ENCODE measurements at regions not wholly inside any gene's neighbourhood (a gene's known extent, or its start where the extent isn't known, plus 50 kb on each side); places are given as distances from the start of the nearest gene placed in this dataset.

GRCh38 chr16:73584157-73584556 lies 536.2 kb upstream of the ZFHX3 start:
- TF ChIP-seq CTCF (IDR thresholded peaks at IDR 0.05) (no peak), EP300 (IDR thresholded peaks at IDR 0.05; ENCODE audit: low read depth) (no peak), POLR2A (IDR thresholded peaks at IDR 0.05) (no peak), POLR2AphosphoS5 (IDR thresholded peaks at IDR 0.05) (no peak)
- in situ Hi-C loops (cut with MboI; ENCODE audit: low pct_ligation_motif_present in 1 of 4, low pct_unique_long_range_greater_than_20kb in 1 of 4, low sequenced_read_pairs in 3 of 4) = no loop called here

GRCh38 chr16:73572135-73572828 lies 524.4 kb upstream of the ZFHX3 start:
- Histone ChIP-seq H3K4me3 (no peak overlapping the region), H3K4me1 (no peaks in the 10 kb centered on the region), H3K27me3 (no peaks in the 10 kb centered on the region), H3K27ac (no peak overlapping the region), H3K9me3 (no peaks in the 10 kb centered on the region), H3K36me3 (no peaks in the 10 kb centered on the region)
- intact Hi-C loops (cut with DNase I; ENCODE audit: low total_unique reads) (no loop called here), in situ Hi-C loops (cut with MboI; ENCODE audit: low pct_ligation_motif_present in 1 of 4, low pct_unique_long_range_greater_than_20kb in 1 of 4, low sequenced_read_pairs in 3 of 4) (no loop called here)
- TF ChIP-seq CTCF (IDR thresholded peaks at IDR 0.05) = no peak
- no peak for TF ChIP-seq POLR2A (IDR thresholded peaks at IDR 0.05)
- TF ChIP-seq POLR2AphosphoS5 (IDR thresholded peaks at IDR 0.05) = no peak
- no peak for TF ChIP-seq EP300 (IDR thresholded peaks at IDR 0.05; ENCODE audit: low read depth)
- DNase-seq = peak; percentile 46
- 50 to 59% methylated on average over 1 to 8 of the region's 8 CpGs for WGBS, 2 donors (ENCODE audit: low coverage in 1 of 2)

More at GRCh38 chr16:73584157-73584556, 536.2 kb upstream of the ZFHX3 start:
- no peaks in the 10 kb centered on the region for H3K36me3 ChIP-seq
- no peak overlapping the region for H3K4me3 ChIP-seq
- H3K4me1 ChIP-seq = no peaks in the 10 kb centered on the region
- H3K27ac ChIP-seq = no peak overlapping the region
- H3K9me3 ChIP-seq = peaks cover 0 to 3% of the 10 kb centered on the region in 2 donors
- intact Hi-C loops (cut with DNase I; ENCODE audit: low total_unique reads) = no loop called here
- no peaks in the 10 kb centered on the region for H3K27me3 ChIP-seq
- WGBS, 2 donors (ENCODE audit: low coverage in 1 of 2) = 75 to 88% methylated on average over 1 of the region's 1 CpG
- DNase-seq = no peak

GRCh38 chr16:73569266-73569980 lies 521.5 kb upstream of the ZFHX3 start:
- H3K4me1 ChIP-seq = no peaks in the 10 kb centered on the region
- no peak overlapping the region for H3K27ac ChIP-seq
- H3K27me3 ChIP-seq = no peaks in the 10 kb centered on the region
- in situ Hi-C loops (cut with MboI; ENCODE audit: low pct_ligation_motif_present in 1 of 4, low pct_unique_long_range_greater_than_20kb in 1 of 4, low sequenced_read_pairs in 3 of 4) (no loop called here), intact Hi-C loops (cut with DNase I; ENCODE audit: low total_unique reads) (no loop called here)
- no peak overlapping the region for H3K4me3 ChIP-seq
- H3K36me3 ChIP-seq = no peaks in the 10 kb centered on the region
- DNase-seq = no peak
- H3K9me3 ChIP-seq = no peaks in the 10 kb centered on the region
- 74 to 82% methylated on average over 7 to 9 of the region's 9 CpGs for WGBS, 2 donors (ENCODE audit: low coverage in 1 of 2)
- no peak for TF ChIP-seq EP300 (IDR thresholded peaks at IDR 0.05; ENCODE audit: low read depth)
- TF ChIP-seq POLR2A (IDR thresholded peaks at IDR 0.05) = no peak
- TF ChIP-seq CTCF (IDR thresholded peaks at IDR 0.05) = no peak
- no peak for TF ChIP-seq POLR2AphosphoS5 (IDR thresholded peaks at IDR 0.05)

GRCh38 chr16:73568769-73569168 lies 520.8 kb upstream of the ZFHX3 start:
- no peak for DNase-seq
- Histone ChIP-seq H3K4me3 (no peak overlapping the region), H3K27me3 (no peaks in the 10 kb centered on the region), H3K27ac (no peak overlapping the region), H3K4me1 (no peaks in the 10 kb centered on the region), H3K9me3 (no peaks in the 10 kb centered on the region), H3K36me3 (no peaks in the 10 kb centered on the region)
- 95% methylated on average over 10 of the region's 10 CpGs; no CpG with 5 or more reads in 1 of the 2 donors for WGBS, 2 donors (ENCODE audit: low coverage in 1 of 2)
- in situ Hi-C loops (cut with MboI; ENCODE audit: low pct_ligation_motif_present in 1 of 4, low pct_unique_long_range_greater_than_20kb in 1 of 4, low sequenced_read_pairs in 3 of 4) (no loop called here), intact Hi-C loops (cut with DNase I; ENCODE audit: low total_unique reads) (no loop called here)
- TF ChIP-seq POLR2AphosphoS5 (IDR thresholded peaks at IDR 0.05) (no peak), EP300 (IDR thresholded peaks at IDR 0.05; ENCODE audit: low read depth) (no peak), POLR2A (IDR thresholded peaks at IDR 0.05) (no peak)
